Mucosa of rectum (tissue), 2 donors: ENCODE measurements at regions not wholly inside any gene's neighbourhood (a gene's known extent, or its start where the extent isn't known, plus 50 kb on each side); places are given as distances from the start of the nearest gene placed in this dataset.
"Not testable (repeated sequence)": the region's sequence is repeated elsewhere in the genome, so short reads cannot be mapped to it uniquely, and the experiment has no call there.

ENCODE experiments used
- H3K27ac ChIP-seq, 2 donors: one replicate each; pipeline ENCODE4 v1.7.0; 2013; ENCODE audit warnings: inconsistent platforms in 2 of 2, low read depth in 2 of 2, low read length in 2 of 2
- H3K27me3 ChIP-seq, 2 donors: one replicate each; pipeline ENCODE4 v1.7.0; 2013; ENCODE audit warnings: low read length in 2 of 2; ENCODE audit not compliant: control insufficient read depth in 2 of 2, insufficient read depth in 2 of 2
- H3K36me3 ChIP-seq, 2 donors: one replicate each; pipeline ENCODE4 v1.7.0; 2013; ENCODE audit warnings: low read length in 2 of 2; ENCODE audit not compliant: control insufficient read depth in 2 of 2, insufficient read depth in 2 of 2
- H3K4me1 ChIP-seq, 2 donors: one replicate each; pipeline ENCODE4 v1.7.0; 2013; ENCODE audit warnings: low read length in 2 of 2, mild to moderate bottlenecking in 1 of 2; ENCODE audit not compliant: control insufficient read depth in 2 of 2, insufficient read depth in 2 of 2
- H3K4me3 ChIP-seq, 2 donors: one replicate each; pipeline ENCODE4 v1.7.0; 2013; ENCODE audit warnings: low read length in 2 of 2
- H3K9ac ChIP-seq, 2 donors: one replicate each; pipeline ENCODE4 v1.7.0; 2013; ENCODE audit warnings: low read length in 2 of 2, low read depth in 1 of 2, mild to moderate bottlenecking in 1 of 2
- H3K9me3 ChIP-seq, 2 donors: one replicate each; pipeline ENCODE4 v1.7.0; 2013; ENCODE audit warnings: low read length in 2 of 2; ENCODE audit not compliant: control insufficient read depth in 2 of 2
- donor health status: healthy.
- donor health status: Normal muscosa, but diverticular disease.

GRCh38 chr17:52938623-52939230 lies 780.2 kb upstream of the CA10 start:
- Histone ChIP-seq H3K27me3 (no peaks in the 10 kb centered on the region), H3K4me3 (no peak overlapping the region), H3K9me3 (peaks cover 0 to 5% of the 10 kb centered on the region in 2 donors), H3K4me1 (no peaks in the 10 kb centered on the region), H3K27ac (no peak overlapping the region), H3K36me3 (no peaks in the 10 kb centered on the region), H3K9ac (no peak overlapping the region)

DNA sequence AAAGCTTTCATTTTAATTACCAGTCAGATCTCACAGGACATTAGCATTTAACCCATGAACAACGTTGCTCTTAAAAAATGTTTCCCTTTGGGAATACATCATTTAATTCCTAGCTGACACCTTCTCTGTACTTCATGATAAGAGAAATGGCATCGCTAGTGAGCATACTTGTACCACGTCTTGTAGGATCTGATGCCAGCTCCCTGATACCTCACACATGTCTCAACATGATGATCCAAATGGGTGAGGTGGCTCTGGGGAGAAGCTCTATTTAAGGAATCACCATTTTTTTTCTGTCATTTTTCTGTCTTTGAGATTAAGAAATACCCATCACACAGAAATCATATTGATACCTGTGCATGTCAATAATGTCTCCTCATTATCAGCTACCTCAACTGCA lies 772.1 kb upstream of the CA10 start:
- no peak overlapping the region for H3K9ac ChIP-seq
- no peak overlapping the region for H3K27ac ChIP-seq
- no peak overlapping the region for H3K4me3 ChIP-seq
- no peaks in the 10 kb centered on the region for H3K27me3 ChIP-seq
- H3K36me3 ChIP-seq, result no peaks in the 10 kb centered on the region
- H3K4me1 ChIP-seq, result no peaks in the 10 kb centered on the region
- no peaks in the 10 kb centered on the region for H3K9me3 ChIP-seq

DNA sequence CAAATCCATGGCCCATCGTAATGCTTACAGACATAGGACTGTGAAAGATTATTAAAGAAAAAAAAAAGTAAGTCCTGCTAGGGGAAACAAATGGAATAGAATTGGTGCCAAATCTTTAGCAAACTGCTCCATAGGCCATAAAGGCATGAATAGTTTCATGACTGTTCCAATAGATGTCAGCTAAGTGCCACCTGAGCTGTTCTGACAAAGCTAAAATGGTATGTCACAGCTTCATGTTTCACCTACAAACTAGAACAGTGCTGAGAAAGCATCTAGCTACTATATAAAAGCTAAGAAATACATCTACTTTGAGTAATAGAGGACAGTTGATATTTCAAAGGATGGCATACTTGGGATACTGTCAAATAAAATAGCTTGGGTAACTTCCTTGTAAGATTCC lies 771.6 kb upstream of the CA10 start:
- Histone ChIP-seq H3K4me1 (no peaks in the 10 kb centered on the region), H3K9ac (no peak overlapping the region), H3K36me3 (no peaks in the 10 kb centered on the region), H3K4me3 (no peak overlapping the region), H3K27me3 (no peaks in the 10 kb centered on the region), H3K27ac (no peak overlapping the region), H3K9me3 (no peaks in the 10 kb centered on the region)

- no peaks in the 10 kb centered on the region for H3K4me1 ChIP-seq
- H3K4me3 ChIP-seq, result no peak overlapping the region
- H3K27ac ChIP-seq, result no peak overlapping the region
- H3K27me3 ChIP-seq, result no peaks in the 10 kb centered on the region
- no peak overlapping the region for H3K9ac ChIP-seq
- no peaks in the 10 kb centered on the region for H3K36me3 ChIP-seq
- H3K9me3 ChIP-seq, result no peaks in the 10 kb centered on the region
Measured at GRCh38 chr17:52923658-52924057, 765.1 kb upstream of the CA10 start.

DNA sequence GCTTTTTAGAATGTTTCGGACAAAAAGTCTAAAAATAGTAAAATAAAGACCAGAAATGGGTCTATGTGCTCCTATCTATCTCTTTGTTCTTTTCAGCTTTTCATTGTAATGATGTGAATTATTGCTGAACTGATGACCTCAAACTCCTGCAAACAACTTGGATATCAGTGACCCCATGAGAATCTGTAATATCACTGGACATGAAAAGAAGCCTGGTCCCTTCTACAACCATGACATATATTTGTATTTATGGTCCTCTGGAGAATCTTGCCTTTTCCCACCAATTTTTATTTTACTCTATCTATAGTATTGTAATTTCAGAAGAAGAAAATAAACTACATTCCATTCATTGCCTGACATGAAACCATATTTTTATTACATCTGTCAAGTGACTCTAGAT lies 740.7 kb upstream of the CA10 start:
- no peaks in the 10 kb centered on the region for H3K27me3 ChIP-seq
- no peaks in the 10 kb centered on the region for H3K36me3 ChIP-seq
- no peaks in the 10 kb centered on the region for H3K4me1 ChIP-seq
- no peak overlapping the region for H3K4me3 ChIP-seq
- no peaks in the 10 kb centered on the region for H3K9me3 ChIP-seq
- H3K27ac ChIP-seq, result no peak overlapping the region
- no peak overlapping the region for H3K9ac ChIP-seq

- Histone ChIP-seq H3K4me1 (no peaks in the 10 kb centered on the region), H3K27me3 (no peaks in the 10 kb centered on the region), H3K4me3 (no peak overlapping the region), H3K27ac (no peak overlapping the region), H3K9me3 (no peaks in the 10 kb centered on the region), H3K36me3 (no peaks in the 10 kb centered on the region), H3K9ac (no peak overlapping the region)
Measured at GRCh38 chr17:52895272-52895671, 736.8 kb upstream of the CA10 start.

DNA sequence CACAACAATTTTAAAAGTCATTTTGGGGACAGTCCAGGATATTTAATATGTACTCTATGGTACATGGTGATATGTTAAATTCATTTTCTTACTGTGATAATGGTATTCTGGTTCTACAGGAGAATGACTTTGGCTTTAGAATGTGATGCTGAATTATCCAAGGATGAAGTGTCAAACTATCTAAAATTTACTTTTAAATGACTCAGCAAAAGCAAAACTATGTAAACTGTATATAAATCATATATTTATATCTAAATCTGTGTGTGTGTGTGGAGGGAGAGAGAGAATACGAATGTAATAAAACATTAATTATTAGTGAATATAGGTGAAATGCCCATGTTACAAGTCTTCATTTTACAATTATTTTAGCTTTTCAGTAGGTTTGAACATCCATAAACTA lies 733.8 kb upstream of the CA10 start:
- Histone ChIP-seq H3K27ac (no peak overlapping the region), H3K4me3 (no peak overlapping the region), H3K9ac (no peak overlapping the region), H3K4me1 (no peaks in the 10 kb centered on the region), H3K9me3 (no peaks in the 10 kb centered on the region), H3K27me3 (no peaks in the 10 kb centered on the region), H3K36me3 (no peaks in the 10 kb centered on the region)

DNA sequence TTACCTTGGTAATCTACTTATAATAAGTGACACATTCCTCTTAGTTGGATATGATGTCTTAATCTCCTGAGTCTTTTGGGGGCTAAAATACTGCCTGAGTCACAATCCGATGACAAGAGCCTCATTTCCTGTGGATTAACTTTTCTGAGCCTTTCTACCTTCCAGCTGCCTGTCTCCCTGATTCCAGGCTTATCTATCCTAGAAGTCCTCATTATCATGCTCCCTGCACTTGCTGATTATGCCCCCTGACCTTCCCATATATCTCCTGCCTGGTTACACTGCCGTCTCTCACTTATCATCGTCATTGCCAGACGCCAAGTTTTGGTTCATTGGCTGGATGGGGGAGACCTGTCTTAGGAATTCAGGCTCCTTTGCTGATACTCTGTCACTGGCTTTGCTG lies 727.4 kb upstream of the CA10 start:
- Histone ChIP-seq H3K9ac (no peak overlapping the region), H3K9me3 (no peaks in the 10 kb centered on the region), H3K4me1 (no peaks in the 10 kb centered on the region), H3K36me3 (no peaks in the 10 kb centered on the region), H3K27ac (no peak overlapping the region), H3K27me3 (no peaks in the 10 kb centered on the region), H3K4me3 (no peak overlapping the region)

- not testable (repeated sequence) for H3K27me3 ChIP-seq, H3K9ac ChIP-seq, H3K9me3 ChIP-seq, H3K36me3 ChIP-seq, H3K27ac ChIP-seq, H3K4me3 ChIP-seq, H3K4me1 ChIP-seq
Measured at GRCh38 chr17:52883907-52884491, 725.5 kb upstream of the CA10 start.

- H3K4me3 ChIP-seq, H3K9me3 ChIP-seq, H3K27me3 ChIP-seq, H3K27ac ChIP-seq, H3K4me1 ChIP-seq, H3K36me3 ChIP-seq, H3K9ac ChIP-seq: not testable (repeated sequence)
Measured at GRCh38 chr17:52846767-52847166, 688.3 kb upstream of the CA10 start.

GRCh38 chr17:52841971-52842370 lies 683.5 kb upstream of the CA10 start:
- Histone ChIP-seq H3K27ac (no peak overlapping the region), H3K9ac (no peak overlapping the region)

More at GRCh38 chr17:52841971-52842370, 683.5 kb upstream of the CA10 start:
- Histone ChIP-seq H3K4me1 (no peaks in the 10 kb centered on the region), H3K9me3 (no peaks in the 10 kb centered on the region), H3K36me3 (no peaks in the 10 kb centered on the region), H3K27me3 (no peaks in the 10 kb centered on the region), H3K4me3 (no peak overlapping the region)
